ENCODE measurements at regions not wholly inside any gene's neighbourhood (a gene's known extent, or its start where the extent isn't known, plus 50 kb on each side); places are given as distances from the start of the nearest gene placed in this dataset.

DNA sequence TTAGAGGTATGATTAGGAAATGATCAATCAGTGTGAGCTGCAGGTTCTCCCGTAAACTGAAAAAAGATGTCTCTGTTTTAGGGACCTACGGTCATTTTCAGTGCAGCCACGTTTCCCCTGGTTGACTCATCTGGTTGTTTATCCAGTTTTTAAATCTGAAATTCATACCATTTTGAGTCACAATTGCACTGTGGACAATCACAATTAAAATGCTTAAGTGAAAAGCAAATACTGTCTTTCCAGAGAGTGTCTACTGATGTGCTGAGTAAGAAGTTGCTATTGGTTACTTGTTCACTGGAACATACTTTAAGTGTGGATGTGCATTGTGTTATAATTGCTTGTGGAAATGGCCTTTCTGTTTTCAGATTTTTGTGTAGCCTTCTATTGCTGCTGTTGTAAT, 305.1 kb upstream of the SASH1 start:
- no peaks in the 10 kb centered on the region for H3K4me1 ChIP-seq (ENCODE audit: control insufficient read depth, insufficient read depth, low read length)
- no peaks in the 10 kb centered on the region for H3K27me3 ChIP-seq (ENCODE audit: control insufficient read depth, insufficient read depth, low read length)
- H3K36me3 ChIP-seq (ENCODE audit: control insufficient read depth, insufficient read depth, low read length), result no peaks in the 10 kb centered on the region
- no peak overlapping the region for H3K9ac ChIP-seq (ENCODE audit: low read length)
- no peak overlapping the region for H3K27ac ChIP-seq (ENCODE audit: low read depth, low read length)
- no peak overlapping the region for H3K4me3 ChIP-seq (ENCODE audit: low read length)

DNA sequence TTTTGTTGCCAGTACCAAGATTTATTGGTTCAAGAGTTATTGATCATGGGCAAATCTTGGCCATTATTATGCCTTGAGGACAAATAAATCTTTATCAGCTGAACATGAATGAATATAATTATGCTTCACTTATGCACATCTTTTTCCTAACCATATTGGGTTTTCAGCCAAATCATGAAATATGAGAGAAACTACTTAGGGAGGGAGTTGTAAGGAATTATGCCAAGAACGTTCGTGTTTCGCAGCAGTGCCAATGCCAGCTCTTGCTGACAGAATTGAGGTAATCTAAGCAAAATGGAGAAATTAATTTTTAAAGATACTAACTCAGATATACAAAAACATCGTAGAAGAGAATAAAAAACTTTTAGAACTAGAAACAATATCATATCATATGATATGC, 301.1 kb upstream of the SASH1 start:
- no peak overlapping the region for H3K4me3 ChIP-seq (ENCODE audit: low read length)
- H3K4me1 ChIP-seq (ENCODE audit: control insufficient read depth, insufficient read depth, low read length), result no peaks in the 10 kb centered on the region
- no peak overlapping the region for H3K9ac ChIP-seq (ENCODE audit: low read length)
- no peaks in the 10 kb centered on the region for H3K36me3 ChIP-seq (ENCODE audit: control insufficient read depth, insufficient read depth, low read length)
- H3K27me3 ChIP-seq (ENCODE audit: control insufficient read depth, insufficient read depth, low read length), result no peaks in the 10 kb centered on the region
- no peak overlapping the region for H3K27ac ChIP-seq (ENCODE audit: low read depth, low read length)

DNA sequence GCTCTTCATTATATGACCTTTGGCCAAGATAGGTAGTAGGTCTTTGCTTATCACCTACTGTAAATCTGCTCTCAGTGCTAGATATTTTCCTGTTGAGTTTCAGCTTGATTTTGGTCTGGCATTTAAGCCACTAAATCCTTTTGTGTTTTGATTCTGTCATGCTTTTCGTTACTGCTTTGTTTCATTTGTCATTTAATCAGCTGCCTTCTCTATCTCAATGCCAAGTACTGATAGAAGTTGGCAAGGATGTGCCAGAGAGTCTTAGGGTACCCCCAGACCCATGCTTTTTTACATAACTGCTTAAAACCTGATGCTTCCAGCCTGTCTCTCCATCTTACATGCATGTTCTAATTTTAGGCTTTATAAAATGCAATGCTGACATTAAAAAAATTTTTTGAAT, 300.1 kb upstream of the SASH1 start:
- H3K4me1 ChIP-seq (ENCODE audit: control insufficient read depth, insufficient read depth, low read length), result no peaks in the 10 kb centered on the region
- H3K27ac ChIP-seq (ENCODE audit: low read depth, low read length), result no peak overlapping the region
- no peaks in the 10 kb centered on the region for H3K36me3 ChIP-seq (ENCODE audit: control insufficient read depth, insufficient read depth, low read length)
- H3K4me3 ChIP-seq (ENCODE audit: low read length), result no peak overlapping the region
- no peaks in the 10 kb centered on the region for H3K27me3 ChIP-seq (ENCODE audit: control insufficient read depth, insufficient read depth, low read length)
- H3K9ac ChIP-seq (ENCODE audit: low read length), result no peak overlapping the region

DNA sequence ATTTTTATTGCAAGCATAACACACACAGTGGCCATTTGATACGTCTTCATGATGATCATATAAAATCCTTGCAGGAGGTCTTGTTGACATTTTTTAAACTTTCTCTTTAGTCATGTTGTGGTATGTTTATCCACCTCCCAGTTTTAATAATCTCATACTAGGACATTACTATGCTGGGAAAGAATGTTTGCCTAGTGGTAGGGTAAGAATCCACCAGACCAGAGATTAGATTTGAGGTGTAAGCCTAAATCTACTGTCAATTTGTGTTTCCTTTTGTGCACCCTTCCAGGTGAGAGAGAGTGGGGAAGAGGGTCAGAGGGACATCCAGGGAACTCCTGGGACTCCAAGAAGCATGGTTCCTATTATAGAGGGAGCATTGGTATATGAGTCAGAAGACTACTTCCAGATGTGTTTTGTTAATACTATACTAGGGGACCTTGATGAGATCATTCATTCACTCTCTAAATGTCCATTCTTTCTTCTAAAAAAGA, 298.3 kb upstream of the SASH1 start:
- no peak overlapping the region for H3K4me3 ChIP-seq (ENCODE audit: low read length)
- no peaks in the 10 kb centered on the region for H3K27me3 ChIP-seq (ENCODE audit: control insufficient read depth, insufficient read depth, low read length)
- H3K9ac ChIP-seq (ENCODE audit: low read length), result no peak overlapping the region
- no peaks in the 10 kb centered on the region for H3K4me1 ChIP-seq (ENCODE audit: control insufficient read depth, insufficient read depth, low read length)
- no peaks in the 10 kb centered on the region for H3K36me3 ChIP-seq (ENCODE audit: control insufficient read depth, insufficient read depth, low read length)
- H3K27ac ChIP-seq (ENCODE audit: low read depth, low read length), result no peak overlapping the region

DNA sequence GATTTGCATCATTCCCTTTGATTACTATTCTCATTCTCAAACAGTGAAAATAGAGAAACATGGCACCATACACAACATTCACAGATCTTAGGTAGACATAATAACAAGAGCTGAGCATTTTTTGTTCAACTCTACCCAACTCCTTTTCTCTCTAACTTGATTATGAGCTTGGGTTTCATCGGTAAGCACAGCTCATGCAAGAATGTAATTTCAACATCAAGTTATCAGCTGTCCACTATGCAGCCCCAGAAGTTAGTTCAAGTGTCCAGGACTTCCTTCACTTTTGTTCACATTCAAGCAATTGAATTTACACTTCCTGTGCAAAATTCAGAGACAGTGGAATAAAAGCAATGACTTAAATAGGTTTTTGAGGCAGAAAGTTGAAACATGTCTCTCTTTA, 297.7 kb upstream of the SASH1 start:
- H3K9ac ChIP-seq (ENCODE audit: low read length), result no peak overlapping the region
- no peak overlapping the region for H3K27ac ChIP-seq (ENCODE audit: low read depth, low read length)
- H3K36me3 ChIP-seq (ENCODE audit: control insufficient read depth, insufficient read depth, low read length), result no peaks in the 10 kb centered on the region
- no peaks in the 10 kb centered on the region for H3K27me3 ChIP-seq (ENCODE audit: control insufficient read depth, insufficient read depth, low read length)
- no peak overlapping the region for H3K4me3 ChIP-seq (ENCODE audit: low read length)
- no peaks in the 10 kb centered on the region for H3K4me1 ChIP-seq (ENCODE audit: control insufficient read depth, insufficient read depth, low read length)

DNA sequence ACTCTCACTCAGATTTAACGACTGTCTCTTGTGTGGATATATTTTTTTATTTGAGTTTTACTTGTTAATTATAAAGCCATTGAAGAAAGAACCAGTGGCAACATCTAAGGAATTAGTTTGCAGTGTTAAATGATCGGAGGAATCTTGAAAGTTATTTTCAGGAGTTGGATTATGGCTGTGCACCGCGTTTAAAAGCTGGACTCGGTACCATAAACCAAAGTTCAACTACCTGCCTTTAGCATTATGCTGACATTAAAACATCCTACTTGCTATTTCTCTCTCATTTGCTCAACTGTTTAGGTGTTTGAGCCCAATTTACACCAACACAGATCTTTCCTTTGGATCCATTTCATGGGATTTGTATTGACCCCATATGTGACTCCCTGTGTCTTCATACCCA, 289.4 kb upstream of the SASH1 start:
- no peaks in the 10 kb centered on the region for H3K36me3 ChIP-seq (ENCODE audit: control insufficient read depth, insufficient read depth, low read length)
- no peak overlapping the region for H3K27ac ChIP-seq (ENCODE audit: low read depth, low read length)
- H3K4me3 ChIP-seq (ENCODE audit: low read length), result no peak overlapping the region
- no peaks in the 10 kb centered on the region for H3K4me1 ChIP-seq (ENCODE audit: control insufficient read depth, insufficient read depth, low read length)
- H3K9ac ChIP-seq (ENCODE audit: low read length), result no peak overlapping the region
- no peaks in the 10 kb centered on the region for H3K27me3 ChIP-seq (ENCODE audit: control insufficient read depth, insufficient read depth, low read length)

- no peak overlapping the region for H3K4me3 ChIP-seq (ENCODE audit: low read length)
- H3K36me3 ChIP-seq (ENCODE audit: control insufficient read depth, insufficient read depth, low read length), result no peaks in the 10 kb centered on the region
- H3K27ac ChIP-seq (ENCODE audit: low read depth, low read length), result no peak overlapping the region
- H3K9ac ChIP-seq (ENCODE audit: low read length), result no peak overlapping the region
- H3K27me3 ChIP-seq (ENCODE audit: control insufficient read depth, insufficient read depth, low read length), result no peaks in the 10 kb centered on the region
- H3K4me1 ChIP-seq (ENCODE audit: control insufficient read depth, insufficient read depth, low read length), result no peaks in the 10 kb centered on the region
Observed at GRCh38 chr6:148053796-148054195, 288.8 kb upstream of the SASH1 start.

DNA sequence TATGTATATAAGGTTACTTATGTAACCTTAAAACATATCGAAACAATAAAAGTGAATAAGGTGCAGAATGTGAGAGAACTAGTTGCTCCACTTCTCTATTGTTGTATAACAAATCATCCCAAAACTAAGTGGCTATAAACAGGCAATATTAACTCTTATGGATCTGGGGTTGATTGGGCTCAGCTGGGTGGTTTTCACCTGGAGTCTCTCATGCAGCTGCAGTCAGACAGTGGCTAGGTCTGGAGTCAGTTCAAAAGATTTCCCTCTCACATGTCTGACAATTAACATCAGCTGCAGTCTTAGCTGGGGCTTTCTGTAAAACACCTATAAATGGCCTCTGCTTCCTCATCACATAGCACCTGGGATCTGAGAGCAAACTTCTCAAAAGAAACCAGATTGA, 288.4 kb upstream of the SASH1 start:
- Histone ChIP-seq H3K36me3 (ENCODE audit: control insufficient read depth, insufficient read depth, low read length) (no peaks in the 10 kb centered on the region), H3K4me1 (ENCODE audit: control insufficient read depth, insufficient read depth, low read length) (no peaks in the 10 kb centered on the region), H3K27me3 (ENCODE audit: control insufficient read depth, insufficient read depth, low read length) (no peaks in the 10 kb centered on the region), H3K4me3 (ENCODE audit: low read length) (no peak overlapping the region), H3K9ac (ENCODE audit: low read length) (no peak overlapping the region), H3K27ac (ENCODE audit: low read depth, low read length) (no peak overlapping the region)

GRCh38 chr6:148055419-148055818, 287.2 kb upstream of the SASH1 start:
- Histone ChIP-seq H3K27ac (ENCODE audit: low read depth, low read length) (no peak overlapping the region), H3K4me1 (ENCODE audit: control insufficient read depth, insufficient read depth, low read length) (no peaks in the 10 kb centered on the region), H3K27me3 (ENCODE audit: control insufficient read depth, insufficient read depth, low read length) (no peaks in the 10 kb centered on the region)

GRCh38 chr6:148059869-148060268, 282.8 kb upstream of the SASH1 start:
- no peak overlapping the region for H3K4me3 ChIP-seq (ENCODE audit: low read length)
- no peaks in the 10 kb centered on the region for H3K4me1 ChIP-seq (ENCODE audit: control insufficient read depth, insufficient read depth, low read length)
- H3K27me3 ChIP-seq (ENCODE audit: control insufficient read depth, insufficient read depth, low read length), result no peaks in the 10 kb centered on the region
- H3K27ac ChIP-seq (ENCODE audit: low read depth, low read length), result no peak overlapping the region
- H3K9ac ChIP-seq (ENCODE audit: low read length), result no peak overlapping the region
- H3K36me3 ChIP-seq (ENCODE audit: control insufficient read depth, insufficient read depth, low read length), result no peaks in the 10 kb centered on the region

More at GRCh38 chr6:148055419-148055818, 287.2 kb upstream of the SASH1 start:
- H3K36me3 ChIP-seq (ENCODE audit: control insufficient read depth, insufficient read depth, low read length), result no peaks in the 10 kb centered on the region
- H3K9ac ChIP-seq (ENCODE audit: low read length), result no peak overlapping the region
- no peak overlapping the region for H3K4me3 ChIP-seq (ENCODE audit: low read length)

GRCh38 chr6:148064406-148065134, 278.1 kb upstream of the SASH1 start:
- Histone ChIP-seq H3K27me3 (ENCODE audit: control insufficient read depth, insufficient read depth, low read length) (no peaks in the 10 kb centered on the region), H3K4me3 (ENCODE audit: low read length) (no peak overlapping the region), H3K4me1 (ENCODE audit: control insufficient read depth, insufficient read depth, low read length) (no peaks in the 10 kb centered on the region), H3K9ac (ENCODE audit: low read length) (no peak overlapping the region), H3K27ac (ENCODE audit: low read depth, low read length) (no peak overlapping the region), H3K36me3 (ENCODE audit: control insufficient read depth, insufficient read depth, low read length) (no peaks in the 10 kb centered on the region)

DNA sequence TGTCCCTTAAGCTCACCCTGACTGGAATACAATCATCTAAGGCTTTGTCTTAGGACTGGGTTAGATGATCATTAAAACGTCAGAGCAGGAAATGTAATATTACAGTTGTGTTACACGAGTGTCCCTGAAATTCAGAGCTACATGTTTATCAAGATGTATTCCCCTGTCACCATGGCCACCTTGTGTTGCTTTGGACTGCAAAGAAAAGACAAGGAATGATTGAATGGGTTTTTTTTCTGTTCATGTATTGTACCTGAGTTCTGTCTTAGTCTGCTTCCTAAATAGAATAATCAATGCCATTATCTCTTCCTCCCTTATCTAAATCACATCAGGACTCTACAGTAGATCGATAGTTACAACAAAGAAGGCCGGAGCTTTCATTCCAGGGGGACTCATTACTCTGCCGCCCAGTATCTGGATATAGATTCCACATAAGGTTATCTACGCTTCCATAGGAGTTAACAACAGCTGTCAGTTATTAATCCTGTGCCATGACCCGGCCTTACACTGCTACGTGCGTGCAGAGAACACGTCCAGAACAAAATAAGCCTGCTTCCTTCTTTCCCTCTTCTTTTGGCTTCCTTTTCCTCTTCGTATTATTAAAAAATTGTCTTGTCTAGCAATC, 274.1 kb upstream of the SASH1 start:
- Histone ChIP-seq H3K4me3 (ENCODE audit: low read length) (no peak overlapping the region), H3K27me3 (ENCODE audit: control insufficient read depth, insufficient read depth, low read length) (no peaks in the 10 kb centered on the region), H3K4me1 (ENCODE audit: control insufficient read depth, insufficient read depth, low read length) (no peaks in the 10 kb centered on the region), H3K27ac (ENCODE audit: low read depth, low read length) (no peak overlapping the region), H3K36me3 (ENCODE audit: control insufficient read depth, insufficient read depth, low read length) (no peaks in the 10 kb centered on the region), H3K9ac (ENCODE audit: low read length) (no peak overlapping the region)

DNA sequence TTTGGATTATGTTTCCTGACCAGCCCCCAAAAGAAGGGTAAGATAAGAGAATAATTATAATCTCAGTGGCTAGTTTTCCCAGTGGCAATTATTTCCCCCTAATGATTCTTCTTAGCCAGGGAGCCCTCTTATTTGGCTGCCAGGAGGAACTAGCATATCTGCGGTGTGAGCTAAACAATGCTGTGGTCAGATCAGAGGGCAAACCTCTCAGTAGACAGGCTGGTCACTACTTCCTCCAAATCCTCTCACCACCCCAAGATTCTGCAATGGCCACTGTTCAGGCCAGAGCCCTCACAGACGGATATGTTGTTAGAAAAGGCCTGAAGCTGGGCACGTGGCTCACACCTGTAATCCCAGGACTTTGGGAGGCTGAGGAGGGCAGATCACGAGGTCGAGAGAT, 273.4 kb upstream of the SASH1 start:
- no peaks in the 10 kb centered on the region for H3K4me1 ChIP-seq (ENCODE audit: control insufficient read depth, insufficient read depth, low read length)
- no peak overlapping the region for H3K27ac ChIP-seq (ENCODE audit: low read depth, low read length)
- no peak overlapping the region for H3K4me3 ChIP-seq (ENCODE audit: low read length)
- H3K36me3 ChIP-seq (ENCODE audit: control insufficient read depth, insufficient read depth, low read length), result no peaks in the 10 kb centered on the region
- no peaks in the 10 kb centered on the region for H3K27me3 ChIP-seq (ENCODE audit: control insufficient read depth, insufficient read depth, low read length)
- no peak overlapping the region for H3K9ac ChIP-seq (ENCODE audit: low read length)

All from rectal smooth muscle tissue (tissue), 1 donor.